HCT116 (cell line): ENCODE measurements at regions not wholly inside any gene's neighbourhood (a gene's known extent, or its start where the extent isn't known, plus 50 kb on each side); places are given as distances from the start of the nearest gene placed in this dataset.

Experiments used
- ATAC-seq: fragments of 200-7000 bp; cut with Tn5 transposase; 2 replicates; pipeline ENCODE4 v1.9.1; 2020; ENCODE audit warnings: mild to moderate bottlenecking, moderate library complexity
- BruUV-seq: library from RNA; stranded (reverse); fragments of 400-500 nt; replicated peaks from 2 replicates; lab custom pipeline; 2021; lab: Mats Ljungman, UMichigan
- CTCF ChIA-PET: fragments of 300-600 bp; sonication (Branson Sonifier 250); formaldehyde crosslinking; loops from one replicate; lab custom pipeline; 2021; ENCODE audit warnings: antibody characterized with exemption; lab: Charles Lee
- POLR2A ChIA-PET: fragments of 300-600, 350-600 bp; sonication (Branson Sonifier 250); formaldehyde crosslinking; loops from one replicate; lab custom pipeline; 2021; ENCODE audit warnings: antibody characterized with exemption; lab: Charles Lee
- RAD21 ChIA-PET, 2 experiments: fragments of 300-600 bp; sonication (Branson Sonifier 250); formaldehyde crosslinking; loops; one replicate each; lab custom pipeline; 2023; ENCODE audit warnings: low total read pairs in 2 of 2; ENCODE audit not compliant: uncharacterized antibody in 2 of 2, unreplicated experiment in 2 of 2, low non-redundant PET in 1 of 2; lab: Charles Lee
- DNase-seq: peaks from one replicate; pipeline ENCODE4 v3.0.0-alpha.2; 2010; ENCODE audit warnings: low read depth, low spot score
- H2AFZ ChIP-seq: fragments of 200-600 bp; shearing (Covaris generic), sonication (generic); 2 replicates; pipeline ENCODE4 v1.6.1; 2017; ENCODE audit warnings: low read depth, mixed run types, mixed read lengths, antibody characterized with exemption, low read length; ENCODE audit not compliant: poor library complexity, severe bottlenecking
- H3K27ac ChIP-seq: 2 replicates; pipeline ENCODE4 v1.5.1; 2012; ENCODE audit warnings: low read depth, low read length
- H3K27me3 ChIP-seq: fragments of 200-600 bp; sonication (generic); 2 replicates; pipeline ENCODE4 v1.6.1; 2016; ENCODE audit warnings: mixed run types, low read length, mixed read lengths; ENCODE audit not compliant: insufficient read depth
- H3K36me3 ChIP-seq, 2 experiments: fragments of 200-500 bp in 1 of 2; fragments of 200-600 bp in 1 of 2; sonication (Bioruptor generic) in 1 of 2; sonication (generic) in 1 of 2; 2 replicates each; pipeline versions ENCODE4 v1.5.1 to v1.6.1; 2014 to 2016; ENCODE audit warnings: low read length in 2 of 2, inconsistent platforms in 1 of 2, mixed read lengths in 1 of 2, mixed run types in 1 of 2; ENCODE audit not compliant: insufficient read depth in 2 of 2, control insufficient read depth in 1 of 2
- H3K4me1 ChIP-seq, 2 experiments: fragments of 200-600 bp in 1 of 2; sonication (generic) in 1 of 2; 2 replicates each; pipeline versions ENCODE4 v1.5.1 to v1.6.1; 2012 to 2017; ENCODE audit warnings: low read length in 2 of 2, inconsistent platforms in 1 of 2, mild to moderate bottlenecking in 1 of 2, mixed read lengths in 1 of 2, mixed run types in 1 of 2, moderate library complexity in 1 of 2; ENCODE audit not compliant: insufficient read depth in 2 of 2, control insufficient read depth in 1 of 2
- H3K4me2 ChIP-seq: fragments of 200-600 bp; sonication (generic); 2 replicates; pipeline ENCODE4 v1.6.1; 2017; ENCODE audit warnings: mixed run types, low read length, mixed read lengths
- H3K4me3 ChIP-seq, 2 experiments: fragments of 200-600 bp in 1 of 2; sonication (generic) in 1 of 2; replicated peaks in 1 of 2; 2 replicates each; pipeline ENCODE4 v1.5.1; 2011 to 2016; ENCODE audit warnings: low read length in 2 of 2, control low read depth in 1 of 2, low read depth in 1 of 2, mild to moderate bottlenecking in 1 of 2, mixed read lengths in 1 of 2, mixed run types in 1 of 2
- H3K79me2 ChIP-seq: fragments of 200-600 bp; sonication (generic); 2 replicates; pipeline ENCODE4 v1.6.1; 2017; ENCODE audit warnings: mild to moderate bottlenecking, mixed run types, low read length, moderate library complexity, mixed read lengths; ENCODE audit not compliant: insufficient read depth
- H3K9ac ChIP-seq: fragments of 200-600 bp; sonication (generic); 2 replicates; pipeline ENCODE4 v1.6.1; 2016; ENCODE audit warnings: low read length, mixed read lengths
- H3K9me2 ChIP-seq: fragments of 200-600 bp; sonication (generic), shearing (Covaris generic); 2 replicates; pipeline ENCODE4 v1.6.1; 2017; ENCODE audit warnings: mixed run types, mild to moderate bottlenecking, moderate library complexity; ENCODE audit not compliant: insufficient read depth
- H3K9me3 ChIP-seq, 2 experiments: fragments of 200-500 bp in 1 of 2; fragments of 200-600 bp in 1 of 2; sonication (Bioruptor generic) in 1 of 2; sonication (generic) in 1 of 2; 2 replicates each; pipeline ENCODE4 v1.6.1; 2014 to 2017; ENCODE audit warnings: low read length in 2 of 2, mixed read lengths in 2 of 2, inconsistent platforms in 1 of 2, low read depth in 1 of 2, mild to moderate bottlenecking in 1 of 2, mixed run types in 1 of 2, moderate library complexity in 1 of 2; ENCODE audit not compliant: control insufficient read depth in 1 of 2, insufficient read depth in 1 of 2
- H4K20me1 ChIP-seq: fragments of 200-600 bp; sonication (generic), shearing (Covaris generic); 2 replicates; pipeline ENCODE4 v1.6.1; 2017; ENCODE audit warnings: mixed run types, mild to moderate bottlenecking, moderate library complexity; ENCODE audit not compliant: insufficient read depth
- CBX3 ChIP-seq: IDR thresholded peaks from 2 replicates; pipeline ENCODE4 v1.6.1; 2012; ENCODE audit warnings: low read depth
- CEBPB ChIP-seq: IDR thresholded peaks from 2 replicates; pipeline ENCODE4 v1.6.1; 2012; ENCODE audit warnings: low read depth
- EGR1 ChIP-seq: IDR thresholded peaks from 2 replicates; pipeline ENCODE4 v1.6.1; 2012; ENCODE audit warnings: low read depth
- ELF1 ChIP-seq: IDR thresholded peaks from 2 replicates; pipeline ENCODE4 v1.6.1; 2012; ENCODE audit warnings: low read depth, borderline replicate concordance
- JUND ChIP-seq: IDR thresholded peaks from 2 replicates; pipeline ENCODE4 v1.6.1; 2012
- POLR2A ChIP-seq: IDR thresholded peaks from 2 replicates; pipeline ENCODE4 v1.7.0; 2011; ENCODE audit warnings: borderline replicate concordance; ENCODE audit not compliant: insufficient read depth, insufficient read length; ENCODE audit errors: extremely low read depth
- POLR2AphosphoS5 ChIP-seq: IDR thresholded peaks from 2 replicates; pipeline ENCODE4 v1.6.1; 2011; ENCODE audit warnings: mild to moderate bottlenecking, low read depth, low read length, moderate library complexity
- SIN3A ChIP-seq: IDR thresholded peaks from 2 replicates; pipeline ENCODE4 v1.6.1; 2012; ENCODE audit warnings: low read depth
- SP1 ChIP-seq: IDR thresholded peaks from 2 replicates; pipeline ENCODE4 v1.6.1; 2012; ENCODE audit warnings: low read depth
- SRF ChIP-seq: IDR thresholded peaks from 2 replicates; pipeline ENCODE4 v1.6.1; 2012; ENCODE audit warnings: low read depth
- TCF7L2 ChIP-seq: IDR thresholded peaks from 2 replicates; pipeline ENCODE4 v1.7.0; 2011; ENCODE audit warnings: borderline replicate concordance, inconsistent platforms; ENCODE audit not compliant: insufficient read depth, insufficient read length; ENCODE audit errors: extremely low read depth
- ZFX ChIP-seq: fragments of 450-650 bp; IDR thresholded peaks from 2 replicates; pipeline ENCODE4 v1.6.1; 2017
- ZNF274 ChIP-seq: fragments of 200-500 bp; sonication (Bioruptor generic); IDR thresholded peaks from 2 replicates; pipeline ENCODE4 v1.6.1; 2014; ENCODE audit warnings: mild to moderate bottlenecking, low read depth, low read length, inconsistent platforms
- intact Hi-C: fragments of 100-400 bp; cut with micrococcal nuclease; formaldehyde crosslinking; loops from 2 replicates; pipeline ENCODE4 v1.10.0; 2022
- TF ChIP-seq, protein P1 (sequence below): IDR thresholded peaks from 2 replicates; pipeline ENCODE4 v1.6.1; 2012
- TF ChIP-seq, protein P2 (sequence below): IDR thresholded peaks from 2 replicates; pipeline ENCODE4 v1.6.1; 2012; ENCODE audit warnings: low read depth

DNA sequence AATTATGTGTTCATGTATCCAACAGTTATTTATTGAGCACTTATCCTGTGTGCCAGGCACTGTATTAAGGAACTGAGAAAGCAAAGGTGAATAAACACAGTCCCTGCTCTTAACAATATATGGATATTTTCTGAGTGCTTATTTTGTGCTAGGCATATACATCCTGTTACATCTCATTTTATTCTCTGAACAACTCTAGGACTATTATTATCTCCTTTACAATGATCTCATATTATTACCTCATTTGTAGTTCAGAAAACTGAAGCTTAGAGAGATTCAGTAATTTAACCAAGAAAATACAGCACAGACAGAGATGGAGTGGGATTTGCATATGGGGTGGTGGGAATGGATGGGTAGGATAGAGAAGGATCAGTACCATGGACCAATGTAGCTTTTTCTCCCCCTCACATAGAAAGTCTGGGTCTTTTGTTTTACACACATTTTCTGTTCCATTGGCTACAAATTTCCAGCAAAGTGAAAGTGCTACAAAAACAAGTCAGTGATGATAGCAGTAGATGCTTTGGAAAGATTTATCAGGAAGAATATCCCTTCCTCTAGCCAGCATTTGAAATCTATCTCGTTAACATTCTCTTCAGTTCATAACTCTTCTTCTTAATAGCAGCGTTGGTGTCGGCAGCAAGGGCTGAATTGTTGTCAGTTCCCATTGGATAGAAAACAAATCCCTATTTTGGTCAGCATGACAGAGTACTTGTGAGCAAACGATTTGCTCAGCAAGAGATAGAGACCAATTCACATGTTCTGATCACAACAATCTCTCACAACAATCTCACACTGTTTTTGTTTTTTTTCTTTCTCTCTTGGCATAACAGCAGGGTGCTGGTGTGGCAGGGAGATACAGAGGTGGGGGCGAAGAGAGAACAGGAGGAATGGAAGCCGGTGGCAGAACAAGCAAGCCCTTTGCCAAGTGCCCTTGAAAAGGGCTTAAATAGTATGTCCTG is 102.2 kb upstream of the KCTD1 start:
- Histone ChIP-seq H3K27me3 (peaks cover 29% of the 10 kb centered on the region), H3K4me1 (peaks cover 0 to 4% of the 10 kb centered on the region in 2 experiments; a peak in 1 of 4 replicates), H3K4me3 (no peak overlapping the region), H3K27ac (no peak overlapping the region), H2AFZ (peak overlapping the region; percentile 45), H3K9ac (no peak overlapping the region), H3K79me2 (no peaks in the 10 kb centered on the region), H3K36me3 (no peaks in the 10 kb centered on the region), H4K20me1 (no peaks in the 10 kb centered on the region), H3K4me2 (no peak overlapping the region), H3K9me2 (no peaks in the 10 kb centered on the region), H3K9me3 (no peaks in the 10 kb centered on the region)
- ATAC-seq (no peak), DNase-seq (no peak)
- POLR2A ChIA-PET: no interaction called here
- RAD21 ChIA-PET: no interaction called here
- CTCF ChIA-PET: no interaction called here
- no TSS peak for BruUV-seq
- intact Hi-C loops: loop anchor here (10.0 kb wide), 1 partner anchor 266 kb away; no protein-coding TSS in a partner anchor
- TF ChIP-seq TCF7L2 (no peak), SP1 (no peak), ELF1 (no peak), CEBPB (no peak), EGR1 (no peak)
- TF ChIP-seq, protein P1, sequence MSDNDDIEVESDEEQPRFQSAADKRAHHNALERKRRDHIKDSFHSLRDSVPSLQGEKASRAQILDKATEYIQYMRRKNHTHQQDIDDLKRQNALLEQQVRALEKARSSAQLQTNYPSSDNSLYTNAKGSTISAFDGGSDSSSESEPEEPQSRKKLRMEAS: no peak

DNA sequence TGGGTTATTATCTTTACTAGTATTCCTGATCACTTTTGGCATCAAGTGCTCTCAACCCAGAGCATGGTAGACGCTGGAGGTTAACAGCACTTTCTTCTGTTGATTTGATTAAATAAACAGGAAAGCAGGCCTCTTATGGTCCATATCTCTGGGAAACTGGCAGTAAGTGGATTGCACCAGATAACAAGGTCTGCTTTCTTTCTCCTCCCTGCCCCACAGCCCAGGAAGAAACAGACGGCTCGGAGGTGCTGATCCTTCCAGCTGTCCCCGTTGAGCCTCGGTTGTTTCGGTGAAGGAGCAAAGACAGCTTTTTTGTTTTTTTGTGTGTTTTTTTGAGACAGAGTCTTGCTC is 100.8 kb upstream of the KCTD1 start:
- Histone ChIP-seq H3K4me3 (no peak overlapping the region), H2AFZ (no peak overlapping the region), H3K4me2 (no peak overlapping the region), H3K9ac (no peak overlapping the region), H3K27me3 (peaks cover 15% of the 10 kb centered on the region), H3K27ac (no peak overlapping the region), H3K9me3 (no peaks in the 10 kb centered on the region), H3K4me1 (peaks cover 0 to 3% of the 10 kb centered on the region in 2 experiments; a peak in 1 of 4 replicates), H3K79me2 (no peaks in the 10 kb centered on the region), H3K36me3 (no peaks in the 10 kb centered on the region), H4K20me1 (no peaks in the 10 kb centered on the region), H3K9me2 (no peaks in the 10 kb centered on the region)
- no peak for ATAC-seq
- ChIA-PET CTCF (interaction anchor here (0.8 to 1.5 kb wide), 5 partner anchors 28 to 342 kb away, joined by 3 to 6 read pairs (median 4); no protein-coding TSS in a partner anchor), RAD21 (interaction anchor here in 1 of 2 experiments (1.1 kb wide), 1 partner anchor 244 kb away, joined by 3 read pairs; no protein-coding TSS in a partner anchor), POLR2A (no interaction called here)
- BruUV-seq: no TSS peak
- intact Hi-C loops: loop anchor here (1.0 to 2.0 kb wide), 2 partner anchors 244 to 342 kb away; no protein-coding TSS in a partner anchor
- no peak for TF ChIP-seq POLR2A
- TF ChIP-seq SRF: no peak
- TF ChIP-seq, protein P1: no peak
- TF ChIP-seq POLR2AphosphoS5: no peak
- no peak for TF ChIP-seq TCF7L2
- TF ChIP-seq CBX3: no peak
- TF ChIP-seq, protein P2, sequence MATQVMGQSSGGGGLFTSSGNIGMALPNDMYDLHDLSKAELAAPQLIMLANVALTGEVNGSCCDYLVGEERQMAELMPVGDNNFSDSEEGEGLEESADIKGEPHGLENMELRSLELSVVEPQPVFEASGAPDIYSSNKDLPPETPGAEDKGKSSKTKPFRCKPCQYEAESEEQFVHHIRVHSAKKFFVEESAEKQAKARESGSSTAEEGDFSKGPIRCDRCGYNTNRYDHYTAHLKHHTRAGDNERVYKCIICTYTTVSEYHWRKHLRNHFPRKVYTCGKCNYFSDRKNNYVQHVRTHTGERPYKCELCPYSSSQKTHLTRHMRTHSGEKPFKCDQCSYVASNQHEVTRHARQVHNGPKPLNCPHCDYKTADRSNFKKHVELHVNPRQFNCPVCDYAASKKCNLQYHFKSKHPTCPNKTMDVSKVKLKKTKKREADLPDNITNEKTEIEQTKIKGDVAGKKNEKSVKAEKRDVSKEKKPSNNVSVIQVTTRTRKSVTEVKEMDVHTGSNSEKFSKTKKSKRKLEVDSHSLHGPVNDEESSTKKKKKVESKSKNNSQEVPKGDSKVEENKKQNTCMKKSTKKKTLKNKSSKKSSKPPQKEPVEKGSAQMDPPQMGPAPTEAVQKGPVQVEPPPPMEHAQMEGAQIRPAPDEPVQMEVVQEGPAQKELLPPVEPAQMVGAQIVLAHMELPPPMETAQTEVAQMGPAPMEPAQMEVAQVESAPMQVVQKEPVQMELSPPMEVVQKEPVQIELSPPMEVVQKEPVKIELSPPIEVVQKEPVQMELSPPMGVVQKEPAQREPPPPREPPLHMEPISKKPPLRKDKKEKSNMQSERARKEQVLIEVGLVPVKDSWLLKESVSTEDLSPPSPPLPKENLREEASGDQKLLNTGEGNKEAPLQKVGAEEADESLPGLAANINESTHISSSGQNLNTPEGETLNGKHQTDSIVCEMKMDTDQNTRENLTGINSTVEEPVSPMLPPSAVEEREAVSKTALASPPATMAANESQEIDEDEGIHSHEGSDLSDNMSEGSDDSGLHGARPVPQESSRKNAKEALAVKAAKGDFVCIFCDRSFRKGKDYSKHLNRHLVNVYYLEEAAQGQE: no peak
- no peak for TF ChIP-seq ELF1
- TF ChIP-seq ZNF274: no peak
- no peak for TF ChIP-seq ZFX
- TF ChIP-seq JUND: no peak
- no peak for TF ChIP-seq SIN3A
- DNase-seq: no peak
